ENCODE measurements at regions not wholly inside any gene's neighbourhood (a gene's known extent, or its start where the extent isn't known, plus 50 kb on each side); places are given as distances from the start of the nearest gene placed in this dataset.

DNA sequence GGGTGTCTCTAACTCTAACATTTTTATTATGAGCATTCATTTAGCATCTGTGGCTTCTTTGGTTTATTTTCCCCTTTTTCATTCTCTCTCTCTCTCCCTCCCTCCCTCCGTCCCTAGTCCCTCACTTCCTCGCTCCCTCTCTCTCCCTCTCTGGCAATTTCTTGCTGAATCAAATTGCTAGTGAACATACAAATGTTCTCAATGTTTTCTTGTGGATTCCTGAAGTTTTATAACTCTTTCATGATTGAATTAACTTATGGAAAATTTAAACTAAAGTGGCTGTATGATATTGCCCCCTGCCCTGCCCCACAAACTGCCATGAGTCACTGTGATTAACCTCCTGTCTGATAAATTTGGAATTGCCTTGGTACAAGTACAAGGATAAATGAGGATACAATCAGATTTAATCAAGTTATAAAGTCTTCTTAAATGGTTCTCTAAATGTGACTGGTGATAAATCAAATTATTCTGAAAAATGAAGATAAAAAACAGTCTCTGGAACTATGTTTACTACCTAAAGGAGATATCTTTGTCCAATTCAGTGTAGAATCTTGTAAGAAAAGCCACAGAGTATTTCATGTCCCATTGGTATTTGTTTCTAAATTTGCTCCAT lies 143.0 kb upstream of the PDGFD start:
- ATAC-seq (no peak), DNase-seq (ENCODE audit: extremely low read depth in 1 of 4, low spot score in 3 of 4) (no peak), FAIRE-seq (no peak)
- Histone ChIP-seq H3K27me3 (ENCODE audit: control insufficient read depth in 2 of 2, insufficient read depth in 2 of 2, low read length in 2 of 2) (no peaks in the 10 kb centered on the region), H3K4me2 (ENCODE audit: insufficient read depth, low read length) (no peak overlapping the region), H4K20me1 (replicated peaks; ENCODE audit: control insufficient read depth, insufficient read depth, low read length) (no peaks in the 10 kb centered on the region), H2AFZ (ENCODE audit: low read depth, low read length) (no peak overlapping the region), H3K79me2 (ENCODE audit: control insufficient read depth, insufficient read depth, low read length) (no peaks in the 10 kb centered on the region), H3K9me1 (ENCODE audit: control insufficient read depth, insufficient read depth, low read length) (no peaks in the 10 kb centered on the region), H3K4me3 (no peak overlapping the region), H3K36me3 (ENCODE audit: control insufficient read depth, insufficient read depth, low read length) (no peaks in the 10 kb centered on the region), H3K9me3 (replicated peaks; ENCODE audit: control insufficient read depth, insufficient read depth, low read depth, low read length) (no peaks in the 10 kb centered on the region), H3K27ac (ENCODE audit: extremely low read depth, low read depth, low read length) (no peak overlapping the region), H3K9ac (ENCODE audit: insufficient read depth in 1 of 2, low read depth in 2 of 2, low read length in 2 of 2) (no peak overlapping the region), H3K4me1 (replicated peaks in 1 of 2; ENCODE audit: control insufficient read depth in 2 of 2, insufficient read depth in 2 of 2, low read length in 2 of 2) (no peaks in the 10 kb centered on the region)
- no peak for TF ChIP-seq HES1 (IDR thresholded peaks at IDR 0.05; ENCODE audit: low read depth)
- BruUV-seq (replicated peaks), result no TSS peak
- intact Hi-C loops (cut with micrococcal nuclease), result no loop called here
- WGBS (ENCODE audit: insufficient coverage, low coverage, missing lambda C conversion rate), result 0% methylated on average over 1 of the region's 2 CpGs
- in situ Hi-C loops (cut with MboI), result no loop called here
- POLR2A ChIA-PET, result no interaction called here
- CTCF ChIA-PET (ENCODE audit: low intra/inter-chr PET ratio), result no interaction called here

DNA sequence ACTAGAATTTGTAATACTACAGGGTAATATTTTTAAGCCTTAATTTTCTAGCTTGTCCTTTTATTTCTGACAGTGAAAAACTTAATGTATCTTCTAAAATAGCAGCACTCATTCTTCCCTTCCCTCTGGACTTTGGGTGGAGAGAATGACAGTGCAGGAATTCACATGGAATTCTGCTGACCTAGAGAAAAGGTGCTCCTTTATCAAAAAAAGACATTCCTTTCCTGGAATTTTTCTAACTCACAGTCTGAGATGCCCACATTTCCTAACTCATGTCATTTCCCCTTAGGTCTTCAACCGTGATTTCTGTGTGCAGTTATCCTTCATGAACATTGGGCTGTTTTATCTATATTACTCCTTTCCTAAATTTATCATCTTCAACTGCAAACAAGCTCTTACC lies 137.8 kb upstream of the PDGFD start:
- no peaks in the 10 kb centered on the region for H3K36me3 ChIP-seq (ENCODE audit: control insufficient read depth, insufficient read depth, low read length)

More for the DNA sequence above, 137.8 kb upstream of the PDGFD start:
- FAIRE-seq (no peak), DNase-seq (ENCODE audit: extremely low read depth in 1 of 4, low spot score in 3 of 4) (no peak), ATAC-seq (no peak)
- no peak overlapping the region for H3K4me3 ChIP-seq
- no peak overlapping the region for H3K9ac ChIP-seq (ENCODE audit: insufficient read depth in 1 of 2, low read depth in 2 of 2, low read length in 2 of 2)
- no peak for TF ChIP-seq ZKSCAN8 (CRISPR knock-in tag; IDR thresholded peaks at IDR 0.05)
- TF ChIP-seq, protein P1, sequence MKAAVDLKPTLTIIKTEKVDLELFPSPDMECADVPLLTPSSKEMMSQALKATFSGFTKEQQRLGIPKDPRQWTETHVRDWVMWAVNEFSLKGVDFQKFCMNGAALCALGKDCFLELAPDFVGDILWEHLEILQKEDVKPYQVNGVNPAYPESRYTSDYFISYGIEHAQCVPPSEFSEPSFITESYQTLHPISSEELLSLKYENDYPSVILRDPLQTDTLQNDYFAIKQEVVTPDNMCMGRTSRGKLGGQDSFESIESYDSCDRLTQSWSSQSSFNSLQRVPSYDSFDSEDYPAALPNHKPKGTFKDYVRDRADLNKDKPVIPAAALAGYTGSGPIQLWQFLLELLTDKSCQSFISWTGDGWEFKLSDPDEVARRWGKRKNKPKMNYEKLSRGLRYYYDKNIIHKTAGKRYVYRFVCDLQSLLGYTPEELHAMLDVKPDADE (conservative IDR thresholded peaks at IDR 0.05; ENCODE audit: control insufficient read depth, low read depth, low read length), result no peak
- TF ChIP-seq C11orf30 (IDR thresholded peaks at IDR 0.05; ENCODE audit: low read depth), result no peak
- TF ChIP-seq, protein P2, sequence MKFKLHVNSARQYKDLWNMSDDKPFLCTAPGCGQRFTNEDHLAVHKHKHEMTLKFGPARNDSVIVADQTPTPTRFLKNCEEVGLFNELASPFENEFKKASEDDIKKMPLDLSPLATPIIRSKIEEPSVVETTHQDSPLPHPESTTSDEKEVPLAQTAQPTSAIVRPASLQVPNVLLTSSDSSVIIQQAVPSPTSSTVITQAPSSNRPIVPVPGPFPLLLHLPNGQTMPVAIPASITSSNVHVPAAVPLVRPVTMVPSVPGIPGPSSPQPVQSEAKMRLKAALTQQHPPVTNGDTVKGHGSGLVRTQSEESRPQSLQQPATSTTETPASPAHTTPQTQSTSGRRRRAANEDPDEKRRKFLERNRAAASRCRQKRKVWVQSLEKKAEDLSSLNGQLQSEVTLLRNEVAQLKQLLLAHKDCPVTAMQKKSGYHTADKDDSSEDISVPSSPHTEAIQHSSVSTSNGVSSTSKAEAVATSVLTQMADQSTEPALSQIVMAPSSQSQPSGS (CRISPR knock-in tag; IDR thresholded peaks at IDR 0.05), result no peak
- TF ChIP-seq NFYB (IDR thresholded peaks at IDR 0.05; ENCODE audit: extremely low read depth, insufficient read length), result no peak
- no peak for TF ChIP-seq CREB3L1 (IDR thresholded peaks at IDR 0.05; ENCODE audit: borderline replicate concordance, low read depth)
- TF ChIP-seq SMARCA5 (IDR thresholded peaks at IDR 0.05), result no peak
- TF ChIP-seq NR2C2 (CRISPR knock-in tag; IDR thresholded peaks at IDR 0.05), result no peak
- TF ChIP-seq NR2C2 (tag; IDR thresholded peaks at IDR 0.05), result no peak
- H4K20me1 ChIP-seq (replicated peaks; ENCODE audit: control insufficient read depth, insufficient read depth, low read length), result no peaks in the 10 kb centered on the region
- ChIA-PET POLR2A (no interaction called here), CTCF (ENCODE audit: low intra/inter-chr PET ratio) (no interaction called here)
- no peaks in the 10 kb centered on the region for H3K4me1 ChIP-seq (replicated peaks in 1 of 2; ENCODE audit: control insufficient read depth in 2 of 2, insufficient read depth in 2 of 2, low read length in 2 of 2)
- H2AFZ ChIP-seq (ENCODE audit: low read depth, low read length), result no peak overlapping the region
- 0% methylated on average over 1 of the region's 1 CpG for WGBS (ENCODE audit: insufficient coverage, low coverage, missing lambda C conversion rate)
- H3K9me3 ChIP-seq (replicated peaks; ENCODE audit: control insufficient read depth, insufficient read depth, low read depth, low read length), result no peaks in the 10 kb centered on the region
- no peak overlapping the region for H3K4me2 ChIP-seq (ENCODE audit: insufficient read depth, low read length)
- no TSS peak for BruUV-seq (replicated peaks)
- no peaks in the 10 kb centered on the region for H3K79me2 ChIP-seq (ENCODE audit: control insufficient read depth, insufficient read depth, low read length)
- in situ Hi-C loops (cut with MboI), result no loop called here
- intact Hi-C loops (cut with micrococcal nuclease), result no loop called here
- H3K27me3 ChIP-seq (ENCODE audit: control insufficient read depth in 2 of 2, insufficient read depth in 2 of 2, low read length in 2 of 2), result no peaks in the 10 kb centered on the region
- H3K27ac ChIP-seq (ENCODE audit: extremely low read depth, low read depth, low read length), result no peak overlapping the region
- no peaks in the 10 kb centered on the region for H3K9me1 ChIP-seq (ENCODE audit: control insufficient read depth, insufficient read depth, low read length)

Data from K562 (cell line).